ENCODE measurements at regions not wholly inside any gene's neighbourhood (a gene's known extent, or its start where the extent isn't known, plus 50 kb on each side); places are given as distances from the start of the nearest gene placed in this dataset.

- TF ChIP-seq POLR2A (IDR thresholded peaks at IDR 0.05; ENCODE audit: low read depth, low read length) (no peak), TAF1 (IDR thresholded peaks at IDR 0.05; ENCODE audit: borderline replicate concordance, low read depth, low read length) (no peak)
These were observed 169.0 kb downstream of the BARX1 start for GRCh38 chr9:93786204-93786603.
